HG02678 (cell line): ENCODE measurements at regions not wholly inside any gene's neighbourhood (a gene's known extent, or its start where the extent isn't known, plus 50 kb on each side); places are given as distances from the start of the nearest gene placed in this dataset.

Experiments
- ATAC-seq: cut with Tn5 transposase; IDR thresholded peaks from one replicate; pipeline ENCODE4 v1.9.1; 2021; ENCODE audit warnings: mild to moderate bottlenecking, moderate library complexity; ENCODE audit not compliant: unreplicated experiment

DNA sequence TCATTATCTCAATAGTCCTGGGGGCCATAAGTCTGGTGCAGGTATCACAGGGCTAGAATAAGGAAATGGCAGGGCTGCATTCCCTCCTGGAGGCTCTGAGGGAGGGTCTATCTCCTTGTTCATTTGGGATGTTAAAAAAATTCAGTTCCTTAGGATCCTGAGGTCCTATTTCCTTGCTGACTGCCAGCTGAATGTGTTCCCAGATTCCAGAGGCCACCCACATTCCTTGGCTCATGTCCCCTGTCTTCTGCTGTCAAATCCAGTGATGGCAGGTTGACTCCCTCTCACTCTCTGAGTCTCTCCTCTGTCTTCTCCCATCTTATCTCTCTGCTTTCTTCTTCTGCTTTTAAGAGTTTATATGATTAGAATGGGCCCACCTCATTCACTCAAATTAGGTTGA is 400.6 kb downstream of the PTPRU start:
- ATAC-seq, result no peak

DNA sequence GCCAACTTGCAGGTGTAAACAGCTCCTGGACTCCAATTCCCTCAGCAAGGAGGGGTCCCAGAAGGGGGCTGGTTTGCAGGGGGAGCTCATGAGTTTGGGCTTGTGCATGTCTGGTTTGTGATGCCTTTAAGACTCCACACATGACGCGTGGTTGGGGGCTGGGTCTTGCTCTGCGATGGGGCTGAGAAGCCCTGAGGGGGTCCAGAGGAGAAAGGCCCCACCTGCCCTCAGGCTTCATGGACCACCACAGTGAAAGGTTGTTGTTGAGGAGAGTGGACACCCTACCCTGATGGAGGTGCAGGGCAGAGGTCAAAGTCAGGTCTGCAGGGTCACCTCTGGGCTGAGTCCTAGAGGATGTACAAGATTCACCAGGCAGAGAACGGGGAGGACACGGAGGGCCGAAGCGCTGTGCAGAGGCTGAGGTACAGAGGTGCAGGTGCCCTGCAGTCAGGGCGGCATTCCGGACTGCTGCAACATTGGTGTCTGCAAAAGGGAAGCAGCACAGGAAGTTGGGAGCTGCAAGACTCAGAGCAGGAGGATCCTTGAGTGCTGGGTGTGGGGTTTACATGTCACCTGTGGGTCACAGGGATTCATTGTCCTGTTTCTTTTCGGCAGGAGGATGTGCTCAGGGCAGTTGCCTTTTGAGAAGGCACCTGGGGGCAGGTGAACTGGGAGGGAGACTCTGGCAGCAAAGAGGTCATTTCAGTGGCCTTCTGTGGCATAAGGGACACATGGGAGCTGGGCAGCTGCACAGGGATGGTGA is 399.4 kb downstream of the PTPRU start:
- ATAC-seq, result no peak

DNA sequence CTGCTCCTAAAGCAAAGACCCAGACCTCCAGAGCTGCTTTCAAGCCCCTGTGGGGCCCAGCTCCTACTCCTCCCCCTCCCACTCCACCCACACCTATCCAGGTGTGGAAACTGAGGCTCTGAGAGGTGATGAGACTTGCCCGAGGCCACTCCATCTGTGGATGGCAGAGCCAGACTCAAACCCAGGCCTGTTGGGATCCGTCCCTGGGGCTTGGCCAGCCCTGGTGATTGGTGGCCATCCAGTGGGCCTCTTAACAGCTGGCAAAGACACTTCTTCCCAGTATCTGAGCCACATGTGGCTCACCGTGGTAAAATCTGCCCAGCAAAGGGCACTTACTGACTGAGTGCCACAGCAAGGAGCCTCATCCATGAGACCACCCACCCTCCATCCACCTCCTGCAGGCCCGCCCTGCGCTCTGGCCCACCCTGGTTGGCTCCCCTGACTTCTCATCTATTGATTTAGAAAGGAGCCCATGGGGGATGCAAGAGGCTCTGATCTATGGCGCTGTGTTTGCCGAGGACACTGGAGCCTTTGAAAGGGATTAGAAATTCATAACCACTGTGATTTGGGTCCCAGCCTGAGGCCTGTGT is 398.5 kb downstream of the PTPRU start:
- ATAC-seq, result no peak

DNA sequence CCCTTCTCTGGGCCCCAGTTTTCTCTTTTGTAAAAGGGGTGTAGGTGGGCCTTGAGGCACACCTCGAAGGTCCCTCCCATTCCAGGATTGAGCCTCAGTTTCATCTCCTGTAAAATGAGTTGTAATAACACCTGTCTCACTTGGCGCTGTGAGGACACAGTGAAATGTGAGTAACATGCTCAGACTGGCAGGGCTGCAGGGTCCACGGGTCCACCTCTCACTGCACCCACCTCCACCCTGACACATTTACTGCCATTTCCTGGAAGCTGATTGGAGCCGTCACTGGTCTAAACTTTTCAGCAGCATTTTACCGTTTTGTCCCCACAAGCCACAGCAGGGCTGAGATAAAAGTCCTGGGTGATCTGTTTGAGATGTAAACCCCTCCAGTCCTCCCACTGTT is 398.0 kb downstream of the PTPRU start:
- ATAC-seq, result no peak

DNA sequence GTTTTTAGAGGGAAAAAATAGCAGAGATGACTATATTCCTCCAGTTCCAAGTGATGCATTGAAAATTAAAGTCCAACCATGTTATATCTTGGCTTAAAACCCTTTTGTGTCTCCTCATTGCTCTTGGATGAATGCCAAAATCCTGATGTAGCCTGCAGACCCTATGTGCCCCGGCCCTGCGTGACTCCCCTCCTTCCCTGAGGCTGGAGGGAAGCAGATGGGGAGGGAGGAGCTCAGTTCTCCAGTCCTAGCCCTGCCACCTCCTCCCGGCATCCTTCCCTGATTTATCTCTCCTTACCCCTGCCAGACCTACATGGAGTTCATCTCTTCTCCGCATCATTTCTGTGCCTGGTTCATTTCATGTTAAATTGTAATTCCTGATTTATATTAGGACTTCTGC is 397.4 kb downstream of the PTPRU start:
- ATAC-seq, result no peak

DNA sequence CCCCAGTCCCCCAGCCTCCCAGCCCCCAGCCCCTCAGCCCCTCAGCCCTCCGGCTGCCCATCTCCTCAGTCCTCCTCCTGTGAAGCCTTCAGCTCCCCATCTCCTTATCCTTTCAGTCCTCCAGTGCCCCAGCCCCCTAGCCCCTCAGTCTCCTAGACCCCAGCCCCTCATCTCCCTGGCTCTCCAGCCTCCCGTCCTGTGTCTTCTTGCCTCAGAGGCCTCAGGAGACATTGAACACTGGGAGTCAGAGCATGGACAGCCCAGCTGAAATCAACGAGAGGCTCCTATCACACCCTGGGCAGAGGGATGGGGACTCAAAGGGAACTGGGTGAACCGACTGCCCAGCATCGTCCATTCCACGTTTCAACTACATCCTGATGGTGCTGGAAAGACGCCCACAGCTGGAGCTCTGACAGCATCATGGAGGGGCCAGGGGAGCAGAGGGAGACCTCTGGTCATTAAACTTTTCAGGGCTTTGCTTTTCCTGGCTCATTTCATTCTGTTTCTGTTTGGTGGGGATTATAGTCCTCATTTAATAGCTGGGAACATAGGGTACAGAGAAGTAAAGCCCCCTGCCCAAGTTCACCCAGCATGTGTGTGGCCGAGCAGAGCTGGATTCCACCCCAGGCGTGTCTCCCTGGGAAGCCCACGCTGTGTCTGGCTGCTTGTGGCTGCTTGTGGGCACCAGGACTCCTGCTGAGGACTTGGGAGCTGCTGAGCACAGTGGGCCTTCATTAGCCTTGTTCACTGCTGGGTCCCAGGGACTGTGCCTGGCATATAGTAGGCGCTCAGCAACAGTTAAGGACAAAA is 396.7 kb downstream of the PTPRU start:
- ATAC-seq, result no peak

DNA sequence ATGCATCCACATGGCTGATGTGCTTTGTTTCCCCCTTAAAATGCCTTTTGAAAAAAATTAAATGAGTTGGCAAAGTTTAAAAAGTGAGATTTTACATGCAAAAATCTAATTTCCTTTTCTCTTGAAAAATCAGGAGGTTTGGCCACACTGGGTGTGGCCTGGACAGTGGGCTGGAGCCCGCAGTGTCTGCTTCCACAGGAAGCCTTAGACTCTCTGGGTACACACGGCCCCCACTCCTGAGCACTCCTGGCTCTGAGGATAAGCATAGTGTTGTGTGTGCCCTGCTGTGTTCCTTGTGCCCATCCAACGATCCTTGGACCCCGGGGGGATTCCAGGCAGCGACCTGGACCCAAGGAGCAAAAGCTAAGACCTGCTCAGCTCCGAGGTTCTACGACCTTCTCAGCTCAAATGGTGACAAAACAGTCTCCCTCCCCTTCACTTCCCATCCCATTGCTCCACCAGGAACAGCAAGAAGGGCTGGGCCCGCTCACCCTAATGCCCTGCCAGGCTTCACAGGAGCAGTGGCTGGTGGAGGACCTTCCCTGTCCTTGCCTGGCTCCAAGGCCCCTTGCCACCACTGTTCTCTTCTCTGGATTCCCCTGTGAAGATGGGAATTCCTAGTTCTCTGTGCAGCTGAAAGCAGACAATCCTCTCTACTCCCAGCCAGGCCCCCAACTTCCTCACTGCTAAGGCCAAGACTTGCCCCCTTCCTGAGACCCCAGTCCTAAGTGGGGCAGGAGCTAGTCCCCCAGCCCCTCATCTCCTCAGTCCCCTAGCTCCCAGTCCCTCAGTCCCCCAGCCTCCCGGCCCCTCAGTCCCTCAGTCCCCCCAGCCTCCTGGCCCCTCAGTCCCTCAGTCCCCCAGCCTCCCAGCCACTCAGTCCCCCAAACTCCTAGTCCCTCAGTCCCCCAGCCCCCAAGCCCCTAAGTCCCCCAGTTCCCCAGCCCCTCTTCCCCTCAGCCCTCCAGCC is 395.8 kb downstream of the PTPRU start:
- ATAC-seq, result no peak

DNA sequence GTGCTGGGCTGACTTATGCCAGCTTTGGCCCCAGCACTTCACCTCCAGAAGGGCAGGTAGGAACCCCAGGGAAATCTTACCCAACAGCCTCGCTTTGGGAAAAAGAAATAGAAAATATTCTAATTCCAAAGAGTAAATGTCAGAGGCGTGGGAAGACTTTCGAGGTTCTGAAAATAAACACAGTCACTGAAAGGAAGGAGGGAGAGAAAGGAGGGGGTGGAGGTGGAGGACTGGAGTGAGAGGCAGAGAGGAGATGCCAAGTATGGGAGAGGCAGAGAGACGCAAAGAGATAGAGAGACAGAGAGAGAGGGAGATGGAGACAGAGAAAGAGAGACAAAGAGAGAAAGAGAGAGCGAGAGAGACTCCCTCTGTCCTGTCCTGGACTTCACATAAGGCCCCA is 395.0 kb downstream of the PTPRU start:
- no peak for ATAC-seq

DNA sequence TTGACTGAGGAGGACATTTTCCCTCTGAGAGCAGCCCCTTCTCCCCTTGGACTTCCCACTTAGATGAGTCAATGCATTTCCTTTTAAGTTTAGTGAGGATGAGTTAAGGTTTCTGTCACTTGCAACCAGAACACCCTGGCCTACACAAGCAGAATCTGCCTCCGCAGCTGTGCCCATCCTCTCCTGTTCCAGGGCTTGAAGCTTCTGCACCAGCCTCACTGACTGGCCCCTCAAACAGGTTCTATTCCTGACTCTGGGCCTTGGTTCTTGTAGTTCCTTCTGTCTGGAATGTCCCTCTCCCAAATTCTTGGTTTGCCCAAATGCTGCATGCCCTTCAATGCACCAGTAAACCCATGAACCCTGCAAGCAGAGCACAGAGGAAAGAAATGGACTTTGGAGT is 394.4 kb downstream of the PTPRU start:
- no peak for ATAC-seq

DNA sequence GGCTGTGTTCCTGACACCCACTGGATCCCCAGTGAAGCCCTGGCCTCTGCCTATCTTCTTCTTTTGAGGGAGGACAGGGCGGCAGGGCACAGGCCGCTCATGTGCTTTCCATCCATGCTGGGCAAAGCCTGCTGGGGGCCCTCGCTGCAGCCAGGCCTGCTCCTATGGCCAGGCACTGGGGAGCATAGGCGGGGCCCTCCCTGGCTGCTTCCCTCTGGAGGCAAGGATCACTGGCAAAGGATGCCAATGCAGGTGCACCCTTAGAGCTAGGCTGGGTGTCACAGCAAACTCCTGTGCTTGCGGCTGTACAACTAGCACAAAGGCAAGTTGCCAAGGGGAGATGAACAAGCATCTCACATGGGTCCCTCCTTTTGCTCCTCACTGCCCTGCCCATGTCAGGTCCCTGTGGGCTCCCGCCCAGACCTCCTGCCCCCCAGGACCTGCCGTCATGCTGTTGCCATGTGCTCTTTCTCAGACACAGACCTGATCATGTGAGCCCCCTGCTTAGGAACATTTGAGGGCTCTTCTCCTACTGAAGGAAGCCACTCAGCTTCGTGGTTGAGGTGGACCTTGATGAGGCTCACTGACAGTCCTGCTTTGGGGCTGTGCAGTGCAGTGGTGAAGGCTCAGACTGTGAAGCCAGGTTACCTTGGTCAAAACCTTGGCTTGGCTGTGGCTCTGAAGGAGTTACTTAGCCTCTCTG is 393.6 kb downstream of the PTPRU start:
- ATAC-seq, result no peak

DNA sequence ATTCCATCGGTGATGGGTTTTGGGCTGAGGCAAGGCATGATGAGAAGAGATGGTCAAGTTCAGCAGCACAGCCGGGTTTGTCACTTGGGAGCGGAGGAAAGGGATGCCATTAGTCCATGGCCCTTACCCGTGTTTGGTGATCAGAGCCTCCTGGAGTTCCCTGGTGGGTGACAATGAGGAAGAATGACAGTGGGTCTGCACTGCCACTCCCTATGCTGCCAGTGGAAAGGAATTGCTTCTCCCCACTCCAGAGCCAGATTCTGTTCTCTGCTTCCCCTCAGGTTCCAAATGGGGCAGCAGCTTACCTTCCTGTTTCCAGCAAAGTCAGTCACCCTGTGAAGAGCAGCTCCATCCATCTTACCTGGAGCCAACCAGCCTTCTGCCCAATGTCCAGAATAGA is 393.1 kb downstream of the PTPRU start:
- ATAC-seq, result no peak

DNA sequence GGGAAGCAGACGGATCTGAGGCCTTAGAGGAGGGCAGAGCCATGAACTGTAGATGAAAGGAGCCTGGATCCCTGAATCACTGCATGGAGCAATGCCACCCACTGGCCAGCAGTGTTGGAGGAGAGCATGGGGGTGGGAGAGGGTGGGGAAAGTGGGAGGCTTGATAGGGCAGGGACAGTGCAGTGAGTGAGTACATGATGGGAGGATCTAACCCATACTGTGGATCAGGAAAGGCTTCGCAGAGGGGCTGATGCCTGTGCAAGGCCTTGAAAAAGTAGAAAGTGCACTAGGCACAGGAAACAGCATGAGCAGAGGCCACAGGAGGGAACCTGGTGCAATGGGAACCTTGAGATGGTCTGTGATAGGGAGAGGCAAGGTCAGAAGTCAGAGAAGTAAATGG is 391.9 kb downstream of the PTPRU start:
- no peak for ATAC-seq

DNA sequence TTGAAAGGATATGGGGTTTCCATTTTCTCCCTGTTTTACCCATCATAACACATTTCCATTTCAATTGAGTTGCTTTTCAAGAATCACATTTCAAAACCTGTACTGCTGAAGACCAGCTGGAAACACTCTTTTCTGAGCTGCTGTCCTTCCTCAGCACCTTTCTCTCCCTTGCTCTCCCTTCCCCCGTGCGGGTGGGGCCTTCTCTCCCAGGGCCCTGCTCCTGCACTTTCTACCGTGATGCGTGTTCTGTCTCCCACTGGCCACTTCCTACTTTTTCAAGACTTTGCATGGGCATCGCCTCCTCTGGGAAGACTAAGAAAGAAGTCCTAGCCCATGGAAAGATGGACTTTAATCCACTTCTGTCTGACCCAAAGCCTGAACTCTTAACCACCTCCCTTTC is 390.4 kb downstream of the PTPRU start:
- no peak for ATAC-seq

DNA sequence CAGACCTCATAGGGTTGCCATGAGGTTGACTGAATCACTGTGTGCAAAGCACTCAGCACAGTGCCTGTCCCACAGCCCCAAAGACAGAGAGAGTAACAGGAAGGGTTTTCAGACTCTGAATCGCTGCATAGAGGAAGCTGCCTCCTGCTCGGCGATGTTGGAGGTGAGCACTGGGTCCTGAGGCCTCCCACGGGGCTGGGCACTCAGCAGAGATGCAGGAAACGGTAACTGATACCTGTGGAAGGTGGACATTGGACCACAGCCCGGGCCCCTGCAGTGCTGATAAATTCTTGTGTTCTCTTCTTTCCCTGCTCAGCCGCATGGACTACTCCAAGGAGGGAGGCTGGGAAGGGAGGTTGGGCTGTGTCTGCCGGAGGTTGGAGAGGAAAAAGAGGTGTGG is 389.7 kb downstream of the PTPRU start:
- ATAC-seq, result no peak

DNA sequence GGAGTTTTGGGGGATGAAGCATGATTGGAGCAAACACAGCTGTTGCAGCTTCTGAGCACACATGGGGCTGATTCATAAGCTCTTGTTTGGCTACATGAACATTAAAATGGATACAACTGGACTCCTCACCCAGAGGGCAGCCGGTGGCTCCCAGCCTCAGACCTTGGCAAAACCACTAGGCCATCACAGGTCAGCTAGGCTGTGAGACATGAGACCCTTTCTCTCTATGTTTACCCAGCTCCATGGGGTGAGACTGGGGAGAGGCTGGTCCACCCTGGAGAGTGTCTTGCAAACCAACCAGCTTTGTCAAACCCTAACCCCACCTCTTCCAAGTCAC is 388.7 kb downstream of the PTPRU start:
- ATAC-seq, result no peak

DNA sequence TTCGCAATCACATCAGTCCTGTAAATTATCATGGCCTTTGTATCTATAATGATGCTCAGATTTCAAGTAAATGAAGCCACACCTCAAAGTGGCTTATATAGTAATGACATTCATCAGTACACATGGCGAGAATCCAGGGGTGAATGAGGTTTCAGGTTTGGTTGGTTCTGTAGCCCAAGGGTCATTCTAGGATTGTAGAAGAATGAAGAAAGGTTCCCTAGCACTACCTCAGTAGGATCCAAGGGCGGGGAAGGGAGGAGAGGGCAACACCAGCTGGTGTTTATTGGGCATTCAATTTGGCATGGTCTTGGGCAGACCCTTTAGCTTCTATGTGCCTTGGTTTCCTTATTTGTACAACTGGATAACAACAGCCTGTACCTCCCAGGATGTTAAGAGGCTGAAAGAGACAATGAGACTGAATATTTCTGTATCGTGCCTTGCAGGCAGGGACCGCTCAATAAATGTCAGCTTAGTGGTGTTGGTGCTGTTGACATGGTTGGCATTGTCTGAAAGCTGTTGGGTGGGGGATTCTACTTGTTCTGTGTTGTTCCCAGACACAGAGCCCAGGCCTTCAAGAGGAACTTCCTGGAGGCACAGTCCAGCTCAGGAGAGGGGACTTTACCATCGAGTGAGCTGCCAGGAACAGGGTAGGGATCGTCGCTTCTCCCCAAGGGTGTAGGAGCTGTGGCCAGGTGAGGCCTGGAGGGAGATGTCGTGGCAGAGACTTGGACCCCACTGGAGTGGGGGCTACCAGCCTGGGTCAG is 388.2 kb downstream of the PTPRU start:
- no peak for ATAC-seq

DNA sequence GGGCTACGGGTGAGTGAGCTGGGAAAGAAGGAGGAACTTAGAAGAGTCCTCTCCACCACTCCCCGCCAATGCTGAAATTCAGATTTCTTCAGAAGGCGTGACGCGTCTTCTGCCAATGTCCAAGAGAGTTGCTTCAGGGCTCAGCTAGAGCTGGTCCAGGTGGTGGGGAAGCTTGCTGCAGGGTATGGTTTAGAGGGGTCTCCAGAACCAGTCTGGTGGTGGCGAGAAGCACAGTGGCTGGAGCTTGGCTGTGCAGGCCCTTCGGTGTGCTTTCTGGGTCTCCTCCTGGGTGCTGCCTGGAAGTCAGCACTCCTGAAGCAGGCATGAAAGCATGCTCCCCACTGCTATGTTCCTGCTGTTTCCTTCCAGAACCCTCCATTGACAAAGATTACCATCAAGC is 387.2 kb downstream of the PTPRU start:
- no peak for ATAC-seq

DNA sequence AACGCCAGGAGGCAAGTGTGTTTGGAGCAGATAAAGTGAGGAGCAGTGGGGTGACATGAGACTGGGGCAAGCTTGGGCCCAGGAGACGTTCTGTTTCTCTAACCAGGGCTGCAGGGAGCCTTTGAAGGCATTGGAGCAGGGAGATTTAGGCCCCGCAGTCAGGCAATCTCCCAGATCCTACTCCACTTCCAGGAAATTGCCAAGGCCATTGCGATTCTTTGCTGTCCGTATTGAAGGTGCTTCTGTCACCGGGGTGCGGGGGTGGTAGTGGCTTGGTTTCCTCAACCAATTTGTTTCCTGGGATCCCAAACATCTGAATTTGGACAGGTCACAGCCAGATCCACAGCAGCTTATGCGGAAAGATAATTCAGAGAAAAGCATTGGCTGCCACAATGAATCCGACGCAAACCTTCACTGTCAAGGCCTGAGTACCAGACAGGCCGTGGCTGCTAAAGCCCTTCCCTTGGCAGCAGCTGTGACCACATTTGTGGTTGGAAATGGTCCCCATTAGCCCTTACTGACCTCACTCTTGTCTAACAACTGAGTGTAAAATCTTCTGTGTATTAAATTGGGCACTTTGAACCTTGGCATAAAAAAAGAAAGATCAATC is 385.6 kb downstream of the PTPRU start:
- ATAC-seq, result no peak

DNA sequence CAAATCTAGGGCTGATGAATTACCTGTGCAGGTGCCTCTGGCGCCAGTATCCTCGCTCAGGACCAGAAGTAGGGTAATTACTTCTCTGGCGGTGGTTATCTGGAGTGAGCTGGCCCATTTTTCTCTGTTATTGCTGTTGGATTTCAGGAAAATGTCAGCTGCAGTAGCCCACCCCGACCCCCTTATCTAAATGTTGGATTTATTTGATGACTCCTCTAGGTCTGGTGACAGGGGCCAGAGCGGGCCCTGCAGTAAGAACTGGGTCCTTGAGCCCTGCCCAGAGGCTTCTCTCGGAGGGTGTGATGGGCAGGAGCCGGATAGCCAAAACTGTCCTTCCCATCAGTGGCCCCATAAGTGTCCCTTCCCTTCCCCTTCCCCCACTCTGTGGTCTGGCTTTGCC is 384.3 kb downstream of the PTPRU start:
- no peak for ATAC-seq
